Uterus (tissue), 2 donors: ENCODE measurements at regions not wholly inside any gene's neighbourhood (a gene's known extent, or its start where the extent isn't known, plus 50 kb on each side); places are given as distances from the start of the nearest gene placed in this dataset.

ENCODE experiments used
- CTCF ChIP-seq, 4 experiments: fragments of 200-600 bp in 2 of 4; fragments of 450-650 bp in 2 of 4; sonication (generic) in 2 of 4; IDR thresholded peaks; one replicate each; pipeline ENCODE4 v1.5.1; 2016 to 2019; ENCODE audit warnings: antibody characterized with exemption in 4 of 4, mild to moderate bottlenecking in 2 of 4, moderate library complexity in 1 of 4
- POLR2A ChIP-seq, 2 donors: fragments of 450-650 bp; IDR thresholded peaks; one replicate each; pipeline ENCODE4 v1.6.1; 2016; ENCODE audit warnings: antibody characterized with exemption in 2 of 2, mild to moderate bottlenecking in 1 of 2, moderate library complexity in 1 of 2

GRCh38 chr12:58028294-58028693, 86.9 kb downstream of the ATP23 start:
- TF ChIP-seq CTCF (IDR thresholded peaks at IDR 0.05) (no peak), POLR2A (IDR thresholded peaks at IDR 0.05) (no peak)
